ENCODE measurements at regions not wholly inside any gene's neighbourhood (a gene's known extent, or its start where the extent isn't known, plus 50 kb on each side); places are given as distances from the start of the nearest gene placed in this dataset.
"Not testable (repeated sequence)": the region's sequence is repeated elsewhere in the genome, so short reads cannot be mapped to it uniquely, and the experiment has no call there.

DNA sequence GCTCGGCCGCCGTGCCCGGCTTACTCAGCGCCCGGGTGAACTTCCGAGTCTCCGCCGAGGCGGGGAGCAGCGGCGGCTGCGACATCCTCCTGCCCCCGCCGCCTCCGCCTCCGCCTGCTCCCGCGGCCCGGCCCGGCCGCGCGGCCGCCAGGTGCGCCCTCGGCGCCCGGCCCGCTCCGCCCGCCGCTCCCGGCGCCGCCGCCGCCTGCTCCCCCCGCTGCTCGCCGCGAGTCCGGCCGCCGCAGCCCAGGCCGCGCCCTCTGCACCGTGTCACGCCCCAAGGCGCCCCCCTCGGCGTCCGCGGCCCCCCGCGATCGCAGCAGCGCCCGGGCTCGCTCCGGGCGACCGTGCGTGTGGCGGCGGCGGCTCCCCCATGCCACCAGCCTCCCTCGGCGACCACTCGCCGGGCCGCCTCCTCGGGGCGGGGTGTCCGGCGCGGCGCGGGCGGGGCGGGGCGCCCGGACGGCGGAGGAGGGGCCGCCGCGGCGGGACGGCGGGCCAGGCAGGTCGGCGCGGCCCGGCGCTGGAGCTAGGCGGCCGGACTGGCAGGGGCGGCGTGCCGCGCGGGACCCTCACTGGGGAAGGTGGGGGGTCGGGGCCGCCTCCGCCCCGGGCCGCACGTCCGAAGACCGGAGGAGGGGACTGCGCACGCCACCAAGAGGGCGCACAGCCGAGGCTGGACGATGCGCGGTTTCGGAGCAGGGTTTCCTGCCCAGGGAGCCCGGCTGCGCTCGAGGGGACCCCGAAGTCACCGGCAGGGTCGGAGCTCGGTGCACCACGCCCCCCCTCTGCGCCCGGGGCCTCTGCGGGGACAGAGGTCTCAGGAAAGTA lies 108.6 kb upstream of the DOCK9 start:
- Histone ChIP-seq H3K4me3 (ENCODE audit: low read length) (peak overlapping the region; percentile 83), H3K4me1 (ENCODE audit: control insufficient read depth, insufficient read depth, low read length) (peaks cover 9% of the 10 kb centered on the region), H3K36me3 (ENCODE audit: control insufficient read depth, insufficient read depth, low read length) (no peaks in the 10 kb centered on the region), H3K27me3 (ENCODE audit: control insufficient read depth, insufficient read depth, low read length) (no peaks in the 10 kb centered on the region), H3K9ac (ENCODE audit: low read length) (peak overlapping the region; percentile 85), H3K27ac (ENCODE audit: low read depth, low read length) (peak overlapping the region; percentile 94)

DNA sequence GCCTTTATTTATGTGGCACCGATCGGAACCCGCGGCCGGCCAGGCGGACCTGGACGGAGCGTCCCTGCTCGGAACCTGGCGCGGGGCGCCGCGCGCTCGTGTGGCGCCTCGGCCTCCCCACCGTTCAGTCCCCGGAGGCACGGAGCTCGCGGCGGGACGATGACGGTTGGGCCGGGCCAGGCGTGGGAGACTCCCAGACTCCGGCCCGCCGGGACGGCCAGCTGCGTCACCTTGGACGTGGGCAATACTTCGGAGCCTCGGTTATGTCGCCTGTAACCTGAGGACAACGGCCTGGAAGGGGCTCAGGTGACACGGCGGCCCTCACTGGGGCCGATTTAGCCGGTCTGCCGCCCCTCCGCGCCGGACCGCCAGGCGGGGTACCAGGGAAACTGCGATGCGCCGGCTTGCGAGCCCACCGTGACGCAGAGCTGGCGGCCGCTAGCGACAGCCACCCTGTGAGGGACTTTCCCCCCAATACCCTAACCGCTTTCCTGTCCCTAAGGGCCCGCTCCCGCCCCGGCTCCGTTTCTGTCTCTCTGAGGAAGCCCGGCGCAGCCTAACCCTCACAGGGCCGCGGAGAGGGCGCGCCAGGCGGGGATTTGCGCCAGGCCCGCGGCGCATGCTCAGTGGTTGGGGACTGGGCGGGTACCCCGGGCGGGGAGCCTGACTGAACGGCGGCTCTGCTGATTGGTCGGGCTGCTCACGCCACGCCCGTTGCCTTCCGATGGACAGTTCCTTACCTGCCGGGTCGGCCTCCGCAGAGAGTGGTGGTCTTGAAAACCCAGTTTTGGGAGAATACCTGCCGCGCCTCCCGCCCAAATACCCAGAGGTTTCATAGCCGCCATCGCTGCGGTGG lies 109.5 kb upstream of the DOCK9 start:
- Histone ChIP-seq H3K36me3 (ENCODE audit: control insufficient read depth, insufficient read depth, low read length) (no peaks in the 10 kb centered on the region), H3K4me1 (ENCODE audit: control insufficient read depth, insufficient read depth, low read length) (peaks cover 9% of the 10 kb centered on the region), H3K27ac (ENCODE audit: low read depth, low read length) (peak overlapping the region; percentile 94), H3K9ac (ENCODE audit: low read length) (peak overlapping the region; percentile 85), H3K4me3 (ENCODE audit: low read length) (peak overlapping the region; percentile 80), H3K27me3 (ENCODE audit: control insufficient read depth, insufficient read depth, low read length) (no peaks in the 10 kb centered on the region)

DNA sequence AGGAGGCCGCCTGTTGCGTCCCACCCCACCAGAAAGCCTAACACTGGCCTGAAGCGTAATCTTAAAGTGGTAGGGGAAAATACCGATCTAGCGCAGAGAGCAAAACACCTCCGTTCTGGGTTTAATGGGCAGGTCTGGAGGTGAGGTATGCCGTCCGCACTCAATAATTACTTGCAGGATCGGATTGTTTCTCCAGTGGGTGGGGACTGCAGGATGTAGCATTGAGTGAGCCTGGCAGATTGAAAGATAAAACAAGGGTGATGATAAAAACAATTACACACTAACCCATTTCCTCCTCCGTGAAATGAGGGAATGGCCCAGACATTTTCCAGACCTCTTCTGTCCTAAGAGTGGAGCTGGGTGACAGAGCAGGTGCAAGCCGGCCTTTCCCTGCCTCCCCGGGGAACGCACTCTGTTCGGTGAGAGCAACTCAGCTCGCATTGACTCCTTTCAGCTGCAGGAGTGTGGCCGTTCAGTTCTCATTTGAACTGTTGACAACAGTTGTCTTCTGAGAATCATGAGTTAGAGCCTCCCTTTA lies 110.2 kb upstream of the DOCK9 start:
- Histone ChIP-seq H3K27me3 (ENCODE audit: control insufficient read depth, insufficient read depth, low read length) (no peaks in the 10 kb centered on the region), H3K4me3 (ENCODE audit: low read length) (peak overlapping the region; percentile 80), H3K9ac (ENCODE audit: low read length) (no peak overlapping the region), H3K27ac (ENCODE audit: low read depth, low read length) (peak overlapping the region; percentile 94), H3K4me1 (ENCODE audit: control insufficient read depth, insufficient read depth, low read length) (peaks cover 9% of the 10 kb centered on the region), H3K36me3 (ENCODE audit: control insufficient read depth, insufficient read depth, low read length) (no peaks in the 10 kb centered on the region)

DNA sequence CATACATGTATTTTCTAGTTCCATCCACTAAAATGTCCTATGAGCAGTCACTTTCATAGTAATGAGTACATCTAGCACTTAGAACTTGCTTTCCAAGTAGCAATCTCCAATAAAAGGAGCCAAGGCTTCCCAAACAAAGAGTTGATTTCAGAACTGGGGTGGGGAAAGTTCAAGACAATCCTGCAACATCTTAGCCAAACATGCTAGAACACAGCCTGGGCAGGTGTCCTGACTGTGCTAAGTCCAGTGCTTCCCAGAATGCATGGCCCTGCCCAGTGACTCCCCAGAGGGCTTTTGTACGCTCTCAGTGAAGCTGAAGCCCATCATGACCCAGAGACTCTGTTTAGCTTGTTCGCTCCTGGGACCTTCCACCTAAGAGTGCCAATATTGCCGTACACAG lies 106.7 kb upstream of the UBAC2 start:
- no peaks in the 10 kb centered on the region for H3K36me3 ChIP-seq (ENCODE audit: control insufficient read depth, insufficient read depth, low read length)
- H3K9ac ChIP-seq (ENCODE audit: low read length) = no peak overlapping the region
- H3K27ac ChIP-seq (ENCODE audit: low read depth, low read length) = no peak overlapping the region
- no peaks in the 10 kb centered on the region for H3K4me1 ChIP-seq (ENCODE audit: control insufficient read depth, insufficient read depth, low read length)
- no peaks in the 10 kb centered on the region for H3K27me3 ChIP-seq (ENCODE audit: control insufficient read depth, insufficient read depth, low read length)
- no peak overlapping the region for H3K4me3 ChIP-seq (ENCODE audit: low read length)

DNA sequence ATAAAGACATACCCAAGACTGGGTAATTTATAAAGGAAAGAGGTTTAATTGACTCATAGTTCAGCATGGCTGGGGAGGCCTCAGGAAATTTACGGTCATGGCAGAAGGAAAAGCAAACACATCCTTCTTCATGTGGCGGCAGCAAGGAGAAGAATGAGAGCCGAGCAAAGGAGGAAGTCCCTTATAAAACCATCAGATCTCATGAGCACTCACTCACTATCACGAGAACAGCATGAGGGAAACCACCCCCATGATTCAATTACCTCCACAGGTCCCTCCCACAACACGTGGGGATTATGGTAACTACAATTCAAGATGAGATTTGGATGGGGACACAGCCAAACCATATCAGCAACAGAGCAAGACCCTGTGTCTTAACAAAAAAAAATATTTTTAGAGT lies 98.8 kb upstream of the UBAC2 start:
- H3K27me3 ChIP-seq (ENCODE audit: control insufficient read depth, insufficient read depth, low read length); H3K4me1 ChIP-seq (ENCODE audit: control insufficient read depth, insufficient read depth, low read length); H3K9ac ChIP-seq (ENCODE audit: low read length); H3K36me3 ChIP-seq (ENCODE audit: control insufficient read depth, insufficient read depth, low read length); H3K4me3 ChIP-seq (ENCODE audit: low read length); H3K27ac ChIP-seq (ENCODE audit: low read depth, low read length): not testable (repeated sequence)

DNA sequence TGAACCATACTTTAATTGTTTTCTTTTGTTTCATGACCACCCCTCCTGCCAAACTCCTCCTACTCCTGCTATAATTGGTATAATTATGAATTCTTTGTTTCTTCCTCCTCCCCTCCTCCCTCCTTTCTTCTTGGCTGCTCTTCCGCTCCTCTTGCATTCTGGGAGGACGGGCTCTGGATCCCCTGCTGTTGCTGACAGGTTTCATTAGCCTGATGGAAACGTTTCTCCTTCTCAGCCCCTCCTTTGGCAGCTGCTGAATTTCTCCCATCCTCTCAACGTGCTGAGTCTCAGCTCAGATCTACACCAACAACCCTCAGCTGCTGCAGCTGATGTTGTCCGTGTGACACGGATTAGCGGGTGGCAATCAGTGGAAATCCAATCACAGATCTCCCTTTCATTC lies 97.1 kb upstream of the UBAC2 start:
- no peak overlapping the region for H3K4me3 ChIP-seq (ENCODE audit: low read length)
- H3K27me3 ChIP-seq (ENCODE audit: control insufficient read depth, insufficient read depth, low read length) = no peaks in the 10 kb centered on the region
- H3K9ac ChIP-seq (ENCODE audit: low read length) = no peak overlapping the region
- H3K27ac ChIP-seq (ENCODE audit: low read depth, low read length) = no peak overlapping the region
- H3K4me1 ChIP-seq (ENCODE audit: control insufficient read depth, insufficient read depth, low read length) = no peaks in the 10 kb centered on the region
- H3K36me3 ChIP-seq (ENCODE audit: control insufficient read depth, insufficient read depth, low read length) = no peaks in the 10 kb centered on the region

DNA sequence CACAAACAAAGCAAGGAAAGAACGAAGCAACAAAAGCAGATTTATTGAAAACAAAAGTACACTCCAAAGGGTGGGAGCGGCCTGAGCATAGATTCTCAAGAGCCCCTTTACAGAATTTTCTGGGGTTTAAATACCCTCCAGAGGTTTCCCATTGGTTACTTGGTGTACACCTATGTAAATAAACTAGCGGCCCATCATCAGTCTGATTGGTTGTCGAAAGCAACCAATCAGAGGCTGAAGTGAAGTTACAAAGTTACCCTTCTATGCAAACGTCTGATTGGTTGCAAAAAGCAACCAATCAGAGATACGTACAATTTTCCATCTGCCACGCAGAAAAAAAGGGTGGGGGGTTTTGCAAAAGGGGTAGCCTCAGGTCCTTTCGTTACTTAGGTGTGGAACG lies 96.3 kb upstream of the UBAC2 start:
- no peak overlapping the region for H3K27ac ChIP-seq (ENCODE audit: low read depth, low read length)
- no peak overlapping the region for H3K9ac ChIP-seq (ENCODE audit: low read length)
- H3K4me1 ChIP-seq (ENCODE audit: control insufficient read depth, insufficient read depth, low read length) = no peaks in the 10 kb centered on the region
- H3K27me3 ChIP-seq (ENCODE audit: control insufficient read depth, insufficient read depth, low read length) = no peaks in the 10 kb centered on the region
- no peaks in the 10 kb centered on the region for H3K36me3 ChIP-seq (ENCODE audit: control insufficient read depth, insufficient read depth, low read length)
- H3K4me3 ChIP-seq (ENCODE audit: low read length) = no peak overlapping the region

DNA sequence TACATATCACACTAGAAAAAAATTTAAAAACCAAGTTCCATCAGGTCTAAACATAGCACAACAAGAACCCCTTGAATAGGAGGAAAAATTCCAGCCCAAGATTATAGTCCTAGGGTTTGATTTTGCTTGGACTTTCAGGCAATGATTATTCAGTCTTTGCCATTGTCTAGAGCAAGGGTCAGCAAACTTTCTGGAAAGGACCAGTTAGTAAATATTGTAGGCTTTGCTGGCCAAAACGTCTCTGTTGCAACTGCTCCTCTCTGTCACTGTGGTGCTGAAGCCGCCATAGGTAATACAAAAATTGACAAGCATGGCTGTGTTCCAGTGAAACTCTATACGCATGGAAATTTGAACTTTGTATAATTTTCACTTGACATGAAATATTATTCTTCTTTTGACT lies 95.5 kb upstream of the UBAC2 start:
- H3K4me1 ChIP-seq (ENCODE audit: control insufficient read depth, insufficient read depth, low read length) = no peaks in the 10 kb centered on the region

DNA sequence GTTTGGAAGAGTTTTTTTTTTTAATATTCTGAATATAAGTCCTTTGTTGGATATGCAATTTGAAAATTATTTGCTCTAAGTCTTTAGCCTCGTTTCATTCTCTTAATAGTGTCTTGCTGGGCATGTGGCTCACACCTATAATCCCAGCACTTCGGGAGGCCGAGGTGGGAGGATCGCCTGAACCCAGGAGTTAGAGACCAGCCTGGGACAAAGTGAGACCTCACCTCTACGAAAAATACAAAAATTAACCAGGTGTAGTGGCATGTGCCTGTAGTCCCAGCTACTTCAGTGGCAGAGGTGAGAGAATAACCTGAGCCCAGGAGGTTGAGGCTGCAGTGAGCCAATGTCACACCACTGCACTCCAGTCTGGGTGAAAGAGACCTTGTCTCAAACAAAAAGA lies 87.3 kb upstream of the UBAC2 start:
- Histone ChIP-seq H3K27ac (ENCODE audit: low read depth, low read length) (no peak overlapping the region), H3K4me1 (ENCODE audit: control insufficient read depth, insufficient read depth, low read length) (no peaks in the 10 kb centered on the region), H3K27me3 (ENCODE audit: control insufficient read depth, insufficient read depth, low read length) (no peaks in the 10 kb centered on the region), H3K4me3 (ENCODE audit: low read length) (no peak overlapping the region), H3K9ac (ENCODE audit: low read length) (no peak overlapping the region), H3K36me3 (ENCODE audit: control insufficient read depth, insufficient read depth, low read length) (no peaks in the 10 kb centered on the region)

More for the DNA sequence above, 95.5 kb upstream of the UBAC2 start:
- no peak overlapping the region for H3K9ac ChIP-seq (ENCODE audit: low read length)
- H3K4me3 ChIP-seq (ENCODE audit: low read length) = no peak overlapping the region
- no peak overlapping the region for H3K27ac ChIP-seq (ENCODE audit: low read depth, low read length)
- H3K27me3 ChIP-seq (ENCODE audit: control insufficient read depth, insufficient read depth, low read length) = no peaks in the 10 kb centered on the region
- H3K36me3 ChIP-seq (ENCODE audit: control insufficient read depth, insufficient read depth, low read length) = no peaks in the 10 kb centered on the region

DNA sequence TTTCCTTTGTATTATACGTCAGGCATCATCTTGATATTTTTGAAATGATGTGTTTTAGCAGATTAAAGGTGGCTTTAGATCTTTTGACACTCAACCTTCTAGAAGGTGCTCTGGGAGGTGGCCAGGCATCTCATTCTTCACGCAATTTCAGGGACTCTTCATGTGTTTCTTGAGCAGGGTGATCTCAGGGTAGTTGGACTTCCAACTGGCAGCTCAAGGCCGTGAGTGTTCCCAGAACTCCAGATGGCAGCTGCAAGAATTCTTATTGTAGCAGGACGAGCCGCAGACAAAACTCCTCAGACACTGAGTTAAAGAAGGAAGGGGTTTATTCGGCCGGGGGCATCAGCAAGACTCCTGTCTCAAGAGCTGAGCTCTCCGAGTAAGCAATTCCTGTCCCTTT lies 82.5 kb upstream of the UBAC2 start:
- H3K9ac ChIP-seq (ENCODE audit: low read length) = no peak overlapping the region
- H3K27ac ChIP-seq (ENCODE audit: low read depth, low read length) = no peak overlapping the region
- H3K4me1 ChIP-seq (ENCODE audit: control insufficient read depth, insufficient read depth, low read length) = no peaks in the 10 kb centered on the region
- H3K27me3 ChIP-seq (ENCODE audit: control insufficient read depth, insufficient read depth, low read length) = no peaks in the 10 kb centered on the region
- H3K36me3 ChIP-seq (ENCODE audit: control insufficient read depth, insufficient read depth, low read length) = no peaks in the 10 kb centered on the region
- no peak overlapping the region for H3K4me3 ChIP-seq (ENCODE audit: low read length)

DNA sequence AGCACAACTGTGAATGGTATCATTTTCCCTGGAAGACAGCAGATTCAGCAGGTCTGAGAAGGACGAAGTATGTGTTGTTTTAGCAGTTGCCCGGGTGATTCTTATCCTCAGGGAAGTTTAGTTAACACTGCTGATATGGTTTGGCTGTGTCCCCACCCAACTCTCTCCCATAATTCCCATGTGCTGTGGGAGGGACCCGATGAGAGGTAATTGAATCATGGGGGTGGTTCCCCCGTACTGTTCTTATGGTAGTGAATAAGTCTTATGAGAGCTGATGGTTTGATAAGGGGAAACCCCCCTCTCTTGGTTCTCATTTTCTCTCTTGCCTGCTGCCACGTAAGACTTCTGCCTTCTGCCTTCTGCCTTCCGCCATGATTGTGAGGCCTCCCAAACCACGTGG lies 81.0 kb upstream of the UBAC2 start:
- H3K9ac ChIP-seq (ENCODE audit: low read length) = no peak overlapping the region
- no peaks in the 10 kb centered on the region for H3K36me3 ChIP-seq (ENCODE audit: control insufficient read depth, insufficient read depth, low read length)
- no peaks in the 10 kb centered on the region for H3K27me3 ChIP-seq (ENCODE audit: control insufficient read depth, insufficient read depth, low read length)
- H3K4me1 ChIP-seq (ENCODE audit: control insufficient read depth, insufficient read depth, low read length) = no peaks in the 10 kb centered on the region
- H3K4me3 ChIP-seq (ENCODE audit: low read length) = no peak overlapping the region
- no peak overlapping the region for H3K27ac ChIP-seq (ENCODE audit: low read depth, low read length)

DNA sequence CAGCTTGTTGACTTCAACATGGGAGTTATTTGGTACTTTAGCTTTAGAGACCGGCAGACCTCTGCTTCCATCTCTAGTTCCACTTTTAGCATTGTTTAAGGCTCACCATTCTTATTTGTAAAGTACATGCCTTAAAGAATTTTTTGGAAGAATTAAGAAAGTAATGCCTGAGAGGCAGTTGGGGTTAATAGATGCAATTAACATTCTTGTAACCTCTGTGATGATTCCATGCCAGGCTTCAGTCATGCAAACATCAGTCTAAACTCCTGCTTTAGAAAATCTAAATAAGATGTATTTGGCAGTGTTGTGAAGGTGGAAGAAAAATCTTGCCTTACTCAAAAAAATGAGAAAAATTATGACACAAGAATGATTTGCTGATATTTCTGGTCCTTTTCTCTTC lies 79.9 kb upstream of the UBAC2 start:
- Histone ChIP-seq H3K27ac (ENCODE audit: low read depth, low read length) (no peak overlapping the region), H3K4me1 (ENCODE audit: control insufficient read depth, insufficient read depth, low read length) (no peaks in the 10 kb centered on the region), H3K27me3 (ENCODE audit: control insufficient read depth, insufficient read depth, low read length) (no peaks in the 10 kb centered on the region), H3K9ac (ENCODE audit: low read length) (no peak overlapping the region), H3K4me3 (ENCODE audit: low read length) (no peak overlapping the region), H3K36me3 (ENCODE audit: control insufficient read depth, insufficient read depth, low read length) (no peaks in the 10 kb centered on the region)
